DOHH2 (cell line): ENCODE measurements at regions not wholly inside any gene's neighbourhood (a gene's known extent, or its start where the extent isn't known, plus 50 kb on each side); places are given as distances from the start of the nearest gene placed in this dataset.

Experiments
- H3F3A ChIP-seq: fragments of 200-600 bp; sonication (generic), shearing (Covaris generic); 2 replicates; pipeline ENCODE4 v1.6.0; 2016; ENCODE audit warnings: antibody characterized with exemption, mild to moderate bottlenecking; ENCODE audit not compliant: control insufficient read depth, insufficient read depth
- H3K27ac ChIP-seq: fragments of 200-600 bp; sonication (generic); 2 replicates; pipeline ENCODE4 v1.5.1; 2014; ENCODE audit warnings: low read depth, mild to moderate bottlenecking, low read length, moderate library complexity
- H3K27me3 ChIP-seq: fragments of 200-600 bp; sonication (generic); 2 replicates; pipeline ENCODE4 v1.6.1; 2014; ENCODE audit warnings: mild to moderate bottlenecking, low read length, mixed read lengths; ENCODE audit not compliant: control insufficient read depth
- H3K36me3 ChIP-seq: fragments of 200-600 bp; sonication (generic); 2 replicates; pipeline ENCODE4 v1.6.1; 2014; ENCODE audit warnings: mild to moderate bottlenecking, low read length, moderate library complexity, mixed read lengths; ENCODE audit not compliant: control insufficient read depth
- H3K4me1 ChIP-seq: fragments of 200-600 bp; sonication (generic); 2 replicates; pipeline ENCODE4 v1.6.1; 2014; ENCODE audit warnings: mild to moderate bottlenecking, low read length, mixed read lengths; ENCODE audit not compliant: control insufficient read depth
- H3K4me2 ChIP-seq: fragments of 200-600 bp; sonication (generic); 2 replicates; pipeline ENCODE4 v1.6.0; 2014; ENCODE audit warnings: mild to moderate bottlenecking, low read length, moderate library complexity
- H3K4me3 ChIP-seq: fragments of 200-600 bp; sonication (generic); 2 replicates; pipeline ENCODE4 v1.5.1; 2014; ENCODE audit warnings: mild to moderate bottlenecking, low read length, mixed read lengths
- H3K79me2 ChIP-seq: fragments of 200-600 bp; sonication (generic); 2 replicates; pipeline ENCODE4 v1.6.1; 2014; ENCODE audit warnings: mild to moderate bottlenecking, low read length, mixed read lengths; ENCODE audit not compliant: control insufficient read depth
- H3K9me2 ChIP-seq: fragments of 200-600 bp; sonication (generic); replicated peaks from 2 replicates; pipeline ENCODE4 v1.6.1; 2014; ENCODE audit warnings: mild to moderate bottlenecking, low read length, mixed read lengths; ENCODE audit not compliant: control insufficient read depth
- H3K9me3 ChIP-seq: fragments of 200-600 bp; sonication (generic); 2 replicates; pipeline ENCODE4 v1.6.1; 2014; ENCODE audit warnings: antibody characterized with exemption, low read length, mixed read lengths; ENCODE audit not compliant: control insufficient read depth, insufficient read depth
- H4K20me1 ChIP-seq: fragments of 200-600 bp; sonication (generic); 2 replicates; pipeline ENCODE4 v1.6.0; 2014; ENCODE audit warnings: low read depth, mild to moderate bottlenecking, antibody characterized with exemption, low read length, moderate library complexity; ENCODE audit not compliant: control insufficient read depth, insufficient read depth
- CTCF ChIP-seq: fragments of 200-600 bp; sonication (generic); IDR thresholded peaks from one replicate; pipeline ENCODE4 v1.5.1; 2014; ENCODE audit warnings: antibody characterized with exemption, mild to moderate bottlenecking, low read depth, low read length; ENCODE audit not compliant: poor library complexity, severe bottlenecking
- EZH2phosphoT487 ChIP-seq: fragments of 200-600 bp; sonication (generic); IDR thresholded peaks from 2 replicates; pipeline ENCODE4 v1.6.1; 2017; ENCODE audit warnings: borderline replicate concordance, mild to moderate bottlenecking, antibody characterized with exemption, low read length, moderate library complexity, mixed read lengths

GRCh38 chr2:160970052-160970965 lies 189.9 kb upstream of the TANK start:
- no peak overlapping the region for H3K4me3 ChIP-seq
- H3K9me2 ChIP-seq: no peaks in the 10 kb centered on the region
- H3K27me3 ChIP-seq: no peaks in the 10 kb centered on the region
- H3K4me2 ChIP-seq: peak overlapping the region; percentile 20; the same call in 1 of the 2 replicates
- H3K27ac ChIP-seq: no peak overlapping the region
- H3K36me3 ChIP-seq: no peaks in the 10 kb centered on the region
- TF ChIP-seq EZH2phosphoT487: no peak
- peak; percentile 74 for TF ChIP-seq CTCF
- no peaks in the 10 kb centered on the region for H3K79me2 ChIP-seq
- H3K9me3 ChIP-seq: no peaks in the 10 kb centered on the region
- H3K4me1 ChIP-seq: no peaks in the 10 kb centered on the region
- H4K20me1 ChIP-seq: no peaks in the 10 kb centered on the region
- H3F3A ChIP-seq: no peaks in the 10 kb centered on the region

GRCh38 chr2:160973991-160974390 lies 186.2 kb upstream of the TANK start:
- no peak overlapping the region for H3K4me3 ChIP-seq
- H3K27ac ChIP-seq: no peak overlapping the region
- no peaks in the 10 kb centered on the region for H3K79me2 ChIP-seq
- no peak overlapping the region for H3K4me2 ChIP-seq
- H3K36me3 ChIP-seq: no peaks in the 10 kb centered on the region
- H3F3A ChIP-seq: no peaks in the 10 kb centered on the region
- no peaks in the 10 kb centered on the region for H3K27me3 ChIP-seq
- no peaks in the 10 kb centered on the region for H3K9me3 ChIP-seq
- no peaks in the 10 kb centered on the region for H3K4me1 ChIP-seq
- H3K9me2 ChIP-seq: no peaks in the 10 kb centered on the region
- no peak for TF ChIP-seq EZH2phosphoT487
- no peak for TF ChIP-seq CTCF
- no peaks in the 10 kb centered on the region for H4K20me1 ChIP-seq

GRCh38 chr2:160974803-160975202 lies 185.4 kb upstream of the TANK start:
- Histone ChIP-seq H3K79me2 (no peaks in the 10 kb centered on the region), H3K4me3 (no peak overlapping the region), H3K4me2 (no peak overlapping the region), H3K27ac (no peak overlapping the region), H3K9me2 (no peaks in the 10 kb centered on the region), H3K27me3 (no peaks in the 10 kb centered on the region), H3K4me1 (no peaks in the 10 kb centered on the region), H4K20me1 (no peaks in the 10 kb centered on the region), H3K9me3 (no peaks in the 10 kb centered on the region), H3K36me3 (no peaks in the 10 kb centered on the region), H3F3A (no peaks in the 10 kb centered on the region)
- TF ChIP-seq CTCF: no peak
- TF ChIP-seq EZH2phosphoT487: no peak
